OCI-LY1 (cell line): ENCODE measurements at regions not wholly inside any gene's neighbourhood (a gene's known extent, or its start where the extent isn't known, plus 50 kb on each side); places are given as distances from the start of the nearest gene placed in this dataset.

Experiments
- H2AFZ ChIP-seq: fragments of 200-600 bp; sonication (generic), shearing (Covaris generic); 2 replicates; pipeline ENCODE4 v1.6.0; 2014; ENCODE audit warnings: antibody characterized with exemption, mild to moderate bottlenecking, low read length
- H3F3A ChIP-seq: fragments of 200-600 bp; sonication (generic), shearing (Covaris generic); 2 replicates; pipeline ENCODE4 v1.6.0; 2014; ENCODE audit warnings: mild to moderate bottlenecking, antibody characterized with exemption, low read length, moderate library complexity; ENCODE audit not compliant: insufficient read depth
- H3K27ac ChIP-seq: fragments of 200-600 bp; sonication (generic); 2 replicates; pipeline ENCODE4 v1.5.1; 2014; ENCODE audit warnings: low read length, mixed run types, mild to moderate bottlenecking, low read depth; ENCODE audit not compliant: poor library complexity, severe bottlenecking
- H3K27me3 ChIP-seq: fragments of 200-600 bp; sonication (generic); 2 replicates; pipeline ENCODE4 v1.6.0; 2014; ENCODE audit warnings: antibody characterized with exemption, mild to moderate bottlenecking, low read length, moderate library complexity; ENCODE audit not compliant: insufficient read depth
- H3K36me3 ChIP-seq: fragments of 200-600 bp; sonication (generic); 2 replicates; pipeline ENCODE4 v1.6.1; 2014; ENCODE audit warnings: mild to moderate bottlenecking, antibody characterized with exemption, low read length, moderate library complexity, mixed read lengths; ENCODE audit not compliant: insufficient read depth
- H3K4me1 ChIP-seq: fragments of 200-600 bp; sonication (generic); 2 replicates; pipeline ENCODE4 v1.5.1; 2014; ENCODE audit warnings: mild to moderate bottlenecking, low read length, moderate library complexity; ENCODE audit not compliant: insufficient read depth, severe bottlenecking
- H3K4me2 ChIP-seq: fragments of 200-600 bp; sonication (generic), shearing (Covaris generic); 2 replicates; pipeline ENCODE4 v1.6.1; 2014; ENCODE audit warnings: low read length
- H3K4me3 ChIP-seq: fragments of 200-600 bp; sonication (generic); 2 replicates; pipeline ENCODE4 v1.5.1; 2014; ENCODE audit warnings: low read length, low read depth, mild to moderate bottlenecking, mixed read lengths; ENCODE audit not compliant: poor library complexity, severe bottlenecking
- H3K79me2 ChIP-seq: fragments of 200-600 bp; shearing (Covaris generic); 2 replicates; pipeline ENCODE4 v1.6.1; 2016; ENCODE audit warnings: mixed run types, low read length, mixed read lengths; ENCODE audit not compliant: insufficient read depth
- H3K9ac ChIP-seq: fragments of 200-600 bp; sonication (generic), shearing (Covaris generic); 2 replicates; pipeline ENCODE4 v1.6.1; 2014; ENCODE audit warnings: mild to moderate bottlenecking, low read length, mixed read lengths
- H3K9me2 ChIP-seq: fragments of 200-600 bp; sonication (generic), shearing (Covaris generic); 2 replicates; pipeline ENCODE4 v1.6.1; 2014; ENCODE audit warnings: low read depth, mild to moderate bottlenecking, low read length, mixed read lengths
- H3K9me3 ChIP-seq: fragments of 200-600 bp; shearing (Covaris generic); 2 replicates; pipeline ENCODE4 v1.6.1; 2014; ENCODE audit warnings: low read length, mixed read lengths
- H4K20me1 ChIP-seq: fragments of 200-600 bp; sonication (generic), shearing (Covaris generic); 2 replicates; pipeline ENCODE4 v1.6.0; 2016; ENCODE audit warnings: mild to moderate bottlenecking, low read length; ENCODE audit not compliant: insufficient read depth
- CTCF ChIP-seq: fragments of 200-600 bp; sonication (generic), shearing (Covaris generic); IDR thresholded peaks from 2 replicates; pipeline ENCODE4 v1.5.1; 2017; ENCODE audit warnings: mild to moderate bottlenecking, antibody characterized with exemption, low read length, moderate library complexity, mixed read lengths
- EZH2 ChIP-seq: fragments of 200-600 bp; sonication (generic), shearing (Covaris generic); IDR thresholded peaks from 2 replicates; pipeline ENCODE4 v1.8.0; 2017; ENCODE audit warnings: borderline replicate concordance, mixed run types, mild to moderate bottlenecking, antibody characterized with exemption, low read length, moderate library complexity, mixed read lengths

- Histone ChIP-seq H3K9me2 (no peaks in the 10 kb centered on the region), H3K9me3 (no peaks in the 10 kb centered on the region), H4K20me1 (no peaks in the 10 kb centered on the region), H3F3A (no peaks in the 10 kb centered on the region), H3K36me3 (no peaks in the 10 kb centered on the region), H2AFZ (no peak overlapping the region), H3K27ac (no peak overlapping the region), H3K79me2 (no peaks in the 10 kb centered on the region), H3K4me3 (no peak overlapping the region), H3K9ac (no peak overlapping the region), H3K4me2 (no peak overlapping the region), H3K27me3 (no peaks in the 10 kb centered on the region), H3K4me1 (no peaks in the 10 kb centered on the region)
- TF ChIP-seq EZH2 (no peak), CTCF (no peak)
Observed at GRCh38 chr1:239956263-239956662, 135.4 kb upstream of the FMN2 start.

- TF ChIP-seq EZH2 (no peak), CTCF (no peak)
- no peaks in the 10 kb centered on the region for H3K4me1 ChIP-seq
- no peak overlapping the region for H3K9ac ChIP-seq
- no peaks in the 10 kb centered on the region for H3F3A ChIP-seq
- no peaks in the 10 kb centered on the region for H3K9me3 ChIP-seq
- H4K20me1 ChIP-seq: no peaks in the 10 kb centered on the region
- H3K9me2 ChIP-seq: no peaks in the 10 kb centered on the region
- H3K4me3 ChIP-seq: no peak overlapping the region
- no peak overlapping the region for H3K4me2 ChIP-seq
- no peaks in the 10 kb centered on the region for H3K36me3 ChIP-seq
- H3K27ac ChIP-seq: no peak overlapping the region
- no peak overlapping the region for H2AFZ ChIP-seq
- H3K79me2 ChIP-seq: no peaks in the 10 kb centered on the region
- H3K27me3 ChIP-seq: no peaks in the 10 kb centered on the region
Observed at GRCh38 chr1:239958063-239958462, 133.6 kb upstream of the FMN2 start.

- Histone ChIP-seq H3K36me3 (no peaks in the 10 kb centered on the region), H3K9me2 (no peaks in the 10 kb centered on the region), H4K20me1 (no peaks in the 10 kb centered on the region), H3K4me2 (no peak overlapping the region), H3K27me3 (no peaks in the 10 kb centered on the region), H3K4me1 (no peaks in the 10 kb centered on the region), H3F3A (no peaks in the 10 kb centered on the region), H3K27ac (no peak overlapping the region), H3K79me2 (no peaks in the 10 kb centered on the region), H3K9ac (no peak overlapping the region), H3K9me3 (no peaks in the 10 kb centered on the region), H3K4me3 (no peak overlapping the region), H2AFZ (no peak overlapping the region)
- TF ChIP-seq EZH2 (no peak), CTCF (no peak)
Observed at GRCh38 chr1:239960366-239960765, 131.3 kb upstream of the FMN2 start.
